ENCODE measurements at regions not wholly inside any gene's neighbourhood (a gene's known extent, or its start where the extent isn't known, plus 50 kb on each side); places are given as distances from the start of the nearest gene placed in this dataset.
A peak's percentile ranks its signal among the peaks of the same experiment; 100 is the strongest.

DNA sequence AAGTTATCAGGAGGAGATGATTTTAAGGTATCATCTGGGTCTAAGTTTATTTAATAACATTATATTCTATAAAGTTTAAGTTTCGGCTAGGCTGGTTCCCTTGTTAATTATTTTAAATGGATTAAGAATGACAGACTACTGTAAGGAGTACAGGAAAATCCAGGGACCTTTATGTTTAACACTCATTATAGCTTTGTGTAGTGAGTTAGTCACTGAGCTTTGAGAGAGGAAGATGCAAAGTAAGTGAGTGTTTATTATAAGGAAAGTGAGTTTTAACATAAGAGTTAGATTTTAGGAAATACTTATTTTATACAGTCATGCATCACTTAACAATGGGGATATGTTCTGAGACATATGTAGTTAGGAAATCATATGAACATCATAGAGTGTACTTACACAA is 485.5 kb downstream of the MMUT start:
- H3K27ac ChIP-seq (ENCODE audit: low read depth, low read length): no peak overlapping the region
- no peaks in the 10 kb centered on the region for H4K20me1 ChIP-seq (ENCODE audit: insufficient read depth, low read length)
- TF ChIP-seq CTCF (IDR thresholded peaks at IDR 0.05; ENCODE audit: extremely low read depth, low read depth, low read length): no peak
- no peaks in the 10 kb centered on the region for H3K4me1 ChIP-seq (ENCODE audit: insufficient read depth, low read length)
- H3K4me2 ChIP-seq (ENCODE audit: insufficient read depth, low read length): no peak overlapping the region
- DNase-seq (ENCODE audit: insufficient read length, low spot score, missing footprints): peak; percentile 38
- no peak overlapping the region for H2AFZ ChIP-seq (ENCODE audit: low read length)
- H3K27me3 ChIP-seq (ENCODE audit: insufficient read depth, low read length): no peaks in the 10 kb centered on the region
- no peak overlapping the region for H3K4me3 ChIP-seq (ENCODE audit: insufficient read depth, low read length)
- H3K79me2 ChIP-seq (ENCODE audit: insufficient read depth, low read length): no peaks in the 10 kb centered on the region
- H3K9me3 ChIP-seq (ENCODE audit: low read depth, low read length): no peaks in the 10 kb centered on the region
- no peaks in the 10 kb centered on the region for H3K36me3 ChIP-seq (ENCODE audit: insufficient read depth, low read length)

- no peaks in the 10 kb centered on the region for H3K9me3 ChIP-seq (ENCODE audit: low read depth, low read length)
- no peak overlapping the region for H3K27ac ChIP-seq (ENCODE audit: low read depth, low read length)
- no peaks in the 10 kb centered on the region for H4K20me1 ChIP-seq (ENCODE audit: insufficient read depth, low read length)
- no peak for TF ChIP-seq CTCF (IDR thresholded peaks at IDR 0.05; ENCODE audit: extremely low read depth, low read depth, low read length)
- DNase-seq (ENCODE audit: insufficient read length, low spot score, missing footprints): no peak
- no peak overlapping the region for H2AFZ ChIP-seq (ENCODE audit: low read length)
- no peaks in the 10 kb centered on the region for H3K79me2 ChIP-seq (ENCODE audit: insufficient read depth, low read length)
- no peaks in the 10 kb centered on the region for H3K36me3 ChIP-seq (ENCODE audit: insufficient read depth, low read length)
- H3K4me1 ChIP-seq (ENCODE audit: insufficient read depth, low read length): no peaks in the 10 kb centered on the region
- H3K27me3 ChIP-seq (ENCODE audit: insufficient read depth, low read length): no peaks in the 10 kb centered on the region
- H3K4me2 ChIP-seq (ENCODE audit: insufficient read depth, low read length): no peak overlapping the region
- H3K4me3 ChIP-seq (ENCODE audit: insufficient read depth, low read length): no peak overlapping the region
These were observed 489.6 kb downstream of the MMUT start for GRCh38 chr6:48973491-48973890.

DNA sequence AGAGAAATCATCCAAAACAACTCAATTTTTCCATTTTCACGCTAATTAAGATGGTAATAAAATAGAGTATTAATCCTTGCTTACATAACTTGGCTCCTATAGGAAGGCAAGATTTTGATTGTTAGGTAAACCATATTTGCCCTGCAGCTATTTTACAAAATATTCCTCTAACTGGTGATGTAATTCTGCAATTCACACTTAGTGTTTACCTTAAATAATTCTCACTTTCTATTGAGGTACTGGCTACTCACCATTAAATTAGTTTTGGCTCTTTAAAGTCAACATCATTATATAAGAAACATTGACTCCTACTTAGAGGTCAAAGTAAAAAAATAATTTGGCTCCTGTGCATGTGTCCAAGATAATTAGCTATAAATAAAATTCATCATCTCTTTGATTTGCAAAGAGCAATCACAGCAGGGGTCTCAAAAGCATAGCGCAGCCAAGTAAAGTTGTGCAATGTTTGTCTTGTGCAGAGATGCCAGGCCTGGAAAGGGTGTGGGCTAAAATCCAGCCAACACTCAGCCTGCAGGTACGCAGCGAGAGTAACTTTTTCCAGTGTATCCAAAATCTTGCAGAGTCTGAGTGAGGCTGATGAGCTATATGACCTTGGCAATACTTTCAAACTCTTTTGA is 501.2 kb downstream of the MMUT start:
- Histone ChIP-seq H3K36me3 (ENCODE audit: insufficient read depth, low read length) (no peaks in the 10 kb centered on the region), H4K20me1 (ENCODE audit: insufficient read depth, low read length) (no peaks in the 10 kb centered on the region), H3K9me3 (ENCODE audit: low read depth, low read length) (no peaks in the 10 kb centered on the region), H3K4me1 (ENCODE audit: insufficient read depth, low read length) (peaks cover 5% of the 10 kb centered on the region), H3K79me2 (ENCODE audit: insufficient read depth, low read length) (no peaks in the 10 kb centered on the region), H3K4me2 (ENCODE audit: insufficient read depth, low read length) (no peak overlapping the region), H2AFZ (ENCODE audit: low read length) (no peak overlapping the region), H3K27me3 (ENCODE audit: insufficient read depth, low read length) (no peaks in the 10 kb centered on the region), H3K27ac (ENCODE audit: low read depth, low read length) (no peak overlapping the region), H3K4me3 (ENCODE audit: insufficient read depth, low read length) (no peak overlapping the region)
- no peak for DNase-seq (ENCODE audit: insufficient read length, low spot score, missing footprints)
- TF ChIP-seq CTCF (IDR thresholded peaks at IDR 0.05; ENCODE audit: extremely low read depth, low read depth, low read length): no peak

DNA sequence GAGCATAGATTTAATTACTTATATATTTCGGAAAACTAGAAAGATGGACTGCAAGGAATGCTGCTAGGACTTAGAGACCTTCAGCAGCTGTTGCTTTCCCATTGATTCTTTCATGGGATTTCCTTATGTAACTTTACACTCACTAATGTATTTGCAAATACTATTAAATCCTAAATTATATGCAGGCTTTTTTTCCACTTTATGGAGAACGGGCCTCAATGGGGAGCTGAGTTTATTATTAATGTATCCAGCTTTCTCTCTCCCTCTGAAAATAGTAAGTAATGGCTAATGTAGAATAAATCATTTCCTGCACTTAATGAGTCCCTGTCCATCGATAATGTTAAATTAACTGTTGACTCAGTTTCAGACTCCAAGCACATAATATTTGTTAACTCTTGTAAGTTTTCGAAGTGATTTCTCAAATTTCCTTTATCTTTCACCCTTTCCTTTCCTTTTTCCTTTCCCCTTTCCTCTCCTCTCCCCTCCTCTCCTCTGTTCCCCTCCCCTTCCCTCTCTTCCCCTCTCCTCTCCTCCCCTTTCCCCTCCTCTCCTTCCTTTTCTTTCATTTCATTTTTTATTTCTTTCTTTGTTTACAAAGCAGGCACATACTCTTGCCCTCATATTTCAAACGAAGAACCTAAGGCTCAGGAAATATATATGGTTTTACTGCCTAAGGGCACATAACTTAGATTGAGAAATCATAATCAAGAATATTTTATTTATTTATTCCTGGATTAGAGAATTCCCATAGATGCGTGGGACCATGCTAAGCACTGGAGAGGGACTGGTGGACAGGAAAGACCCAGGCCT is 503.6 kb downstream of the MMUT start:
- no peak overlapping the region for H3K4me3 ChIP-seq (ENCODE audit: insufficient read depth, low read length)
- DNase-seq (ENCODE audit: insufficient read length, low spot score, missing footprints): no peak
- H4K20me1 ChIP-seq (ENCODE audit: insufficient read depth, low read length): no peaks in the 10 kb centered on the region
- H3K27ac ChIP-seq (ENCODE audit: low read depth, low read length): no peak overlapping the region
- H3K9me3 ChIP-seq (ENCODE audit: low read depth, low read length): no peaks in the 10 kb centered on the region
- no peak overlapping the region for H3K4me2 ChIP-seq (ENCODE audit: insufficient read depth, low read length)
- no peaks in the 10 kb centered on the region for H3K79me2 ChIP-seq (ENCODE audit: insufficient read depth, low read length)
- H3K27me3 ChIP-seq (ENCODE audit: insufficient read depth, low read length): no peaks in the 10 kb centered on the region
- peaks cover 5% of the 10 kb centered on the region for H3K4me1 ChIP-seq (ENCODE audit: insufficient read depth, low read length)
- H3K36me3 ChIP-seq (ENCODE audit: insufficient read depth, low read length): no peaks in the 10 kb centered on the region
- H2AFZ ChIP-seq (ENCODE audit: low read length): no peak overlapping the region
- no peak for TF ChIP-seq CTCF (IDR thresholded peaks at IDR 0.05; ENCODE audit: extremely low read depth, low read depth, low read length)

All from osteoblast (primary cell).